Panc1 (cell line): ENCODE measurements at regions not wholly inside any gene's neighbourhood (a gene's known extent, or its start where the extent isn't known, plus 50 kb on each side); places are given as distances from the start of the nearest gene placed in this dataset.

Experiments
- ATAC-seq: fragments of 200-7000 bp; cut with Tn5 transposase; 2 replicates; pipeline ENCODE4 v1.9.1; 2020; ENCODE audit warnings: mild to moderate bottlenecking, moderate library complexity
- BruUV-seq: library from RNA; stranded (reverse); fragments of 400-500 nt; replicated peaks from 2 replicates; lab custom pipeline; 2021; lab: Mats Ljungman, UMichigan
- CTCF ChIA-PET: fragments of 300-600 bp; sonication (Branson Sonifier 250); formaldehyde crosslinking; loops from one replicate; lab custom pipeline; 2022; ENCODE audit warnings: antibody characterized with exemption; lab: Charles Lee
- POLR2A ChIA-PET: fragments of 300-600 bp; sonication (Branson Sonifier 250); formaldehyde crosslinking; loops from one replicate; lab custom pipeline; 2022; ENCODE audit warnings: antibody characterized with exemption; lab: Charles Lee
- DNase-seq: peaks from one replicate; pipeline ENCODE4 v3.0.0-alpha.2; 2010; ENCODE audit warnings: low read depth, low spot score
- H3K27ac ChIP-seq: 2 replicates; pipeline ENCODE4 v1.5.1; 2011; ENCODE audit warnings: mild to moderate bottlenecking, low read length, inconsistent platforms
- H3K27me3 ChIP-seq: fragments of 200-500 bp; sonication (Bioruptor generic); 2 replicates; pipeline ENCODE4 v1.6.0; 2014; ENCODE audit warnings: low read length, inconsistent platforms; ENCODE audit not compliant: control insufficient read depth, insufficient read depth
- H3K36me3 ChIP-seq: fragments of 200-500 bp; sonication (Bioruptor generic); 2 replicates; pipeline ENCODE4 v1.5.1; 2014; ENCODE audit warnings: inconsistent platforms, mild to moderate bottlenecking, low read length, moderate library complexity; ENCODE audit not compliant: control insufficient read depth, insufficient read depth
- H3K4me1 ChIP-seq: 2 replicates; pipeline ENCODE4 v1.5.1; 2011; ENCODE audit warnings: inconsistent platforms, mild to moderate bottlenecking, low read length, moderate library complexity; ENCODE audit not compliant: control insufficient read depth, insufficient read depth
- H3K4me3 ChIP-seq, 2 experiments: 2 replicates each; pipeline ENCODE4 v1.5.1; 2011 to 2012; ENCODE audit warnings: low read depth in 2 of 2, low read length in 2 of 2, mild to moderate bottlenecking in 2 of 2, inconsistent platforms in 1 of 2, moderate library complexity in 1 of 2
- H3K9me3 ChIP-seq: fragments of 200-500 bp; sonication (Bioruptor generic); 2 replicates; pipeline ENCODE4 v1.5.1; 2014; ENCODE audit warnings: low read depth, mild to moderate bottlenecking, inconsistent platforms, low read length, moderate library complexity; ENCODE audit not compliant: control insufficient read depth, insufficient read depth
- CTCF ChIP-seq: fragments of 450-650 bp; IDR thresholded peaks from 2 replicates; pipeline ENCODE4 v1.5.1; 2017; ENCODE audit warnings: mild to moderate bottlenecking
- POLR2AphosphoS5 ChIP-seq: IDR thresholded peaks from 2 replicates; pipeline ENCODE4 v1.6.1; 2012; ENCODE audit warnings: mild to moderate bottlenecking, low read depth, low read length, moderate library complexity
- REST ChIP-seq, 2 experiments: IDR thresholded peaks; 2 replicates each; pipeline ENCODE4 v1.6.1; 2011 to 2012; ENCODE audit warnings: low read depth in 2 of 2, control low read depth in 1 of 2, low read length in 1 of 2, mild to moderate bottlenecking in 1 of 2, moderate library complexity in 1 of 2; ENCODE audit not compliant: insufficient read depth in 1 of 2
- SIN3A ChIP-seq: IDR thresholded peaks from 2 replicates; pipeline ENCODE4 v1.6.1; 2012; ENCODE audit warnings: low read depth, mild to moderate bottlenecking, low read length, moderate library complexity, borderline replicate concordance; ENCODE audit not compliant: insufficient read depth
- TCF7L2 ChIP-seq: IDR thresholded peaks from 2 replicates; pipeline ENCODE4 v1.6.1; 2011; ENCODE audit warnings: mild to moderate bottlenecking, low read depth, low read length, inconsistent platforms
- in situ Hi-C: cut with HindIII; loops from 2 replicates; pipeline ENCODE4 v1.10.0; 2016; ENCODE audit warnings: low sequenced_read_pairs, low pct_unique_long_range_greater_than_20kb
- intact Hi-C: fragments of 100-400 bp; cut with micrococcal nuclease; formaldehyde crosslinking; loops from one replicate; pipeline ENCODE4 v1.10.0; 2022; ENCODE audit not compliant: unreplicated experiment

GRCh38 chr6:170110201-170111140 lies 180.4 kb downstream of the DLL1 start:
- TF ChIP-seq REST (IDR thresholded peaks at IDR 0.05; ENCODE audit: insufficient read depth in 1 of 2, low read depth in 2 of 2, low read length in 1 of 2) (no peak), TCF7L2 (no peak), POLR2AphosphoS5 (no peak), SIN3A (no peak), CTCF (no peak)
- ChIA-PET CTCF (no interaction called here), POLR2A (no interaction called here)
- in situ Hi-C loops (no loop called here), intact Hi-C loops (no loop called here)
- no TSS peak for BruUV-seq
- H3K27ac ChIP-seq, result no peak overlapping the region
- no peaks in the 10 kb centered on the region for H3K36me3 ChIP-seq
- no peaks in the 10 kb centered on the region for H3K4me1 ChIP-seq
- no peaks in the 10 kb centered on the region for H3K9me3 ChIP-seq
- no peak overlapping the region for H3K4me3 ChIP-seq
- DNase-seq, result no peak
- peaks cover 6% of the 10 kb centered on the region for H3K27me3 ChIP-seq
- no peak for ATAC-seq

GRCh38 chr6:170108890-170109587 lies 181.8 kb downstream of the DLL1 start:
- no peak for TF ChIP-seq SIN3A
- no peak for TF ChIP-seq TCF7L2
- no peak for TF ChIP-seq POLR2AphosphoS5
- TF ChIP-seq CTCF, result no peak
- TF ChIP-seq REST (IDR thresholded peaks at IDR 0.05; ENCODE audit: insufficient read depth in 1 of 2, low read depth in 2 of 2, low read length in 1 of 2), result no peak
- ChIA-PET POLR2A (no interaction called here), CTCF (no interaction called here)
- in situ Hi-C loops, result no loop called here
- no peaks in the 10 kb centered on the region for H3K4me1 ChIP-seq
- intact Hi-C loops, result no loop called here
- BruUV-seq, result no TSS peak
- ATAC-seq (no peak), DNase-seq (no peak)
- H3K36me3 ChIP-seq, result no peaks in the 10 kb centered on the region
- H3K27me3 ChIP-seq, result peaks cover 10% of the 10 kb centered on the region
- H3K4me3 ChIP-seq, result no peak overlapping the region
- no peaks in the 10 kb centered on the region for H3K9me3 ChIP-seq
- H3K27ac ChIP-seq, result no peak overlapping the region
